Kidney (tissue), 13 donors: ENCODE measurements at regions not wholly inside any gene's neighbourhood (a gene's known extent, or its start where the extent isn't known, plus 50 kb on each side); places are given as distances from the start of the nearest gene placed in this dataset.

Experiments
- DNase-seq, 5 donors: peaks; one replicate each; pipeline ENCODE4 v3.0.0-alpha.2; 2013 to 2020
- FAIRE-seq: peaks from 2 replicates; lab custom pipeline; 2012; peaks lifted over from hg19 to GRCh38; lab: Jason Lieb, UNC
- H3K27ac ChIP-seq, 2 donors: one replicate each; pipeline ENCODE4 v1.7.0; 2013; ENCODE audit warnings: low read depth in 2 of 2, low read length in 2 of 2, inconsistent platforms in 1 of 2
- H3K27me3 ChIP-seq: one replicate; pipeline ENCODE4 v1.7.1; 2013; ENCODE audit warnings: low read length, inconsistent platforms; ENCODE audit not compliant: control insufficient read depth, insufficient read depth
- H3K36me3 ChIP-seq, 3 donors: one replicate each; pipeline versions ENCODE4 v1.7.0 to v1.7.1; 2013; ENCODE audit warnings: low read length in 3 of 3, control low read depth in 1 of 3, inconsistent platforms in 1 of 3; ENCODE audit not compliant: insufficient read depth in 3 of 3, control insufficient read depth in 2 of 3
- H3K4me1 ChIP-seq, 3 donors: one replicate each; pipeline versions ENCODE4 v1.7.0 to v1.7.1; 2013; ENCODE audit warnings: low read length in 3 of 3, inconsistent platforms in 1 of 3, low read depth in 1 of 3; ENCODE audit not compliant: control insufficient read depth in 2 of 3, insufficient read depth in 2 of 3
- H3K4me3 ChIP-seq, 3 donors: one replicate each; pipeline versions ENCODE4 v1.7.0 to v1.8.1; 2013; ENCODE audit warnings: low read length in 3 of 3, control low read depth in 1 of 3, inconsistent platforms in 1 of 3
- H3K9ac ChIP-seq, 3 donors: one replicate each; pipeline versions ENCODE4 v1.7.0 to v1.7.1; 2013; ENCODE audit warnings: low read length in 3 of 3, control low read depth in 1 of 3, inconsistent platforms in 1 of 3
- H3K9me3 ChIP-seq, 3 donors: one replicate each; pipeline versions ENCODE4 v1.7.0 to v1.7.1; 2013; ENCODE audit warnings: low read length in 3 of 3, control low read depth in 1 of 3, inconsistent platforms in 1 of 3; ENCODE audit not compliant: control insufficient read depth in 2 of 3, insufficient read depth in 1 of 3
- CTCF ChIP-seq: IDR thresholded peaks from 3 replicates; pipeline ENCODE4 v1.5.1; 2012; ENCODE audit warnings: mild to moderate bottlenecking, moderate library complexity, borderline replicate concordance; ENCODE audit not compliant: insufficient read depth; ENCODE audit errors: extremely low read depth
- intact Hi-C: fragments of 100-400 bp; cut with DNase I; formaldehyde crosslinking; loops from one replicate; pipeline ENCODE4 v1.11.1; 2022
- donor health status: control.
- donor health status: control.
- donor health status: control.
- donor health status: control.
- donor health status: control.
- donor health status: DM: yes; HTN: yes; CAD: no.
- donor health status: Normal renal cell carcinoma (clear cell type).

DNA sequence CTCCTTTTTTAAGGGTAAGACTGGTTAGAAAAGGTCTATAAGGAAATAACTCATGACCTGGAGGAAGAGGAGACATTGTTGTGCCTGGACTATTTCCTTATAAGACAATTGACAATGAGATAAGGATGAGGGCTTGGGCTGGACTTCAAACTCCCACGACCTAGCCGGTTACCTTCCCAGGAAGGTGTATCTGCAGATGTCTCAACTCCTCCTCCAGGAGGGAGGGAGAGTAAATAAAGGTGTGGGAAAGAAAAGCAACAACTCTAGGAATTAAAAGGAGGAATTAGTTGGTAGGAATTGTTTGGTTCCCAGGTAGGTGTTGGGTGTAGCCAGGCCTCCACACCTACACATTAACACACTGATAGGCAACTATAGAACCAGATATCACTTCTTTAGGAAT lies 97.8 kb upstream of the TBL1XR1 start:
- TF ChIP-seq CTCF = no peak

DNA sequence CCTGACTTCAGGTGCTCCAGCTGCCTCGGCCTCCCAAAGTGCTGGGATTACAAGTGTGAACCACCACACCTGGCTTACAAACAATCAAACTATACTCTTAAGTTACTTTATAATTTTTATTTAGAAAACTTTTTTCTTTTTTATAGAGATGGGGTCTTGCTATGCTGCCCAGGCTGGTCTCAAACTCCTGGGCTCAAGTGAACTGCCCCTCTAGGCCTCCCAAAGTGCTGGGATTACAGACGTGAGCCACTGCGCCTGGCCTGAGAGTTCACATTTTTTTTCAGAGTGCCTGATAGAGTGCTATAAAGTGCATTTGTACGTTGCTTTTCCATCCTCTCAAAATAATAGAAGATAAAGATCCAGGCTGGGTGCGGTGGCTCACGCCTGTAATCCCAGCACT lies 102.0 kb upstream of the TBL1XR1 start:
- Histone ChIP-seq H3K36me3 (no peaks in the 10 kb centered on the region), H3K4me3 (no peak overlapping the region), H3K4me1 (peaks cover 3 to 13% (median 5%) of the 10 kb centered on the region in 3 donors), H3K9ac (no peak overlapping the region), H3K9me3 (no peaks in the 10 kb centered on the region), H3K27ac (peak overlapping the region in 1 of 2 donors; percentile 86), H3K27me3 (no peaks in the 10 kb centered on the region)
- TF ChIP-seq CTCF = no peak
- FAIRE-seq (no peak), DNase-seq (no peak)
- intact Hi-C loops = no loop called here

More for the DNA sequence above, 97.8 kb upstream of the TBL1XR1 start:
- Histone ChIP-seq H3K9ac (no peak overlapping the region), H3K4me3 (no peak overlapping the region), H3K4me1 (peaks cover 0 to 5% (median 3%) of the 10 kb centered on the region in 3 donors), H3K27me3 (no peaks in the 10 kb centered on the region), H3K9me3 (no peaks in the 10 kb centered on the region), H3K36me3 (no peaks in the 10 kb centered on the region), H3K27ac (no peak overlapping the region)
- no peak for DNase-seq
- intact Hi-C loops = no loop called here
- no peak for FAIRE-seq

DNA sequence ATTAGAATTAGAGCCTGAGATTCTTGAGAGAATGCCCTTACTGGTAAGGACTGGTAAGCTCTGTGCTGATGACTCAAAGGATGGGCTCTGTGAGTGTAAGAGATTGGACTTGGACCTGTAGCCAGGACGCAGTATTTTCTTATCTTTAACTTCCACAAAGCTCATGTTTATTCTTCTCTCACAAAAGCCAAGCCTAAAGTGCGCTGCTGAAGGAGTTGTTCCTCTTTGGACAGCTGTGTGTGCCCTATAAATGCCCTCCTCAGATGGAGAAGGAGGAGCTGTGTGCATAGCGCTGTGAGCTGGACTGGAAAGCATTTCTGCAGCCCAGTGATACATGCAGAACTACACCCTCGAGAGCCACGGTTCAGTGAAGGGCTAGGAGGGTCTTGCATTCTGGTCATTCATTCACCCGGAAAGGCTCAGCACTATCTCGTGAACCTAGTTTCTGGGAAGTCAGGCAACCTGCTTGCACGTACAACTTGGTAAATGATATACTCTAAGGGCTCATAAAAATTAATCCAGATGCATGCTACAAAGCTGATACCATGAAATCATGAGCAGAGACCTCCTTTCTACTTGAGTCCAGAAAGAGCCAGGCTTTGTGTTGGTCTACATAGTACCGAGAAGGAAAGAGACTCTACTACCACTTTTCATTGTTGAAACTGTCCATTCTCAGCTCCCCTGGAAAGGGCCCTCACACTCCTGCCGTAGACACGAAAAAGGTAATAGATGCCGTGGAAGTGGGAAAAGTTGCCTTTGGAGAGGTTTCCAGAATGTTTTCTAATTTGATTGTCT lies 103.0 kb upstream of the TBL1XR1 start:
- TF ChIP-seq CTCF = peak; percentile 4
- H3K27ac ChIP-seq = peak overlapping the region; percentile 86 to 89
- H3K9me3 ChIP-seq = no peaks in the 10 kb centered on the region
- peak overlapping the region; percentile 13 to 56 (median 50) for H3K4me3 ChIP-seq
- peaks cover 3 to 13% (median 5%) of the 10 kb centered on the region in 3 donors for H3K4me1 ChIP-seq
- peak overlapping the region in 1 of 3 donors; percentile 42 for H3K9ac ChIP-seq
- DNase-seq (peak; percentile 84 to 98 (median 94)), FAIRE-seq (peak; percentile 53)
- H3K36me3 ChIP-seq = no peaks in the 10 kb centered on the region
- intact Hi-C loops = no loop called here
- H3K27me3 ChIP-seq = no peaks in the 10 kb centered on the region
